ENCODE measurements at regions not wholly inside any gene's neighbourhood (a gene's known extent, or its start where the extent isn't known, plus 50 kb on each side); places are given as distances from the start of the nearest gene placed in this dataset.

GRCh38 chr16:14331020-14331419 is 259.9 kb downstream of the MRTFB start:
- H3K9me3 ChIP-seq: peaks cover 0 to 6% (median 0%) of the 10 kb centered on the region in 4 donors
- no peak for DNase-seq (ENCODE audit: low spot score in 2 of 2)
- no peak overlapping the region for H3K27ac ChIP-seq
- TF ChIP-seq EP300 (IDR thresholded peaks at IDR 0.05) (no peak), POLR2A (IDR thresholded peaks at IDR 0.05) (no peak)
- TF ChIP-seq, protein P1, sequence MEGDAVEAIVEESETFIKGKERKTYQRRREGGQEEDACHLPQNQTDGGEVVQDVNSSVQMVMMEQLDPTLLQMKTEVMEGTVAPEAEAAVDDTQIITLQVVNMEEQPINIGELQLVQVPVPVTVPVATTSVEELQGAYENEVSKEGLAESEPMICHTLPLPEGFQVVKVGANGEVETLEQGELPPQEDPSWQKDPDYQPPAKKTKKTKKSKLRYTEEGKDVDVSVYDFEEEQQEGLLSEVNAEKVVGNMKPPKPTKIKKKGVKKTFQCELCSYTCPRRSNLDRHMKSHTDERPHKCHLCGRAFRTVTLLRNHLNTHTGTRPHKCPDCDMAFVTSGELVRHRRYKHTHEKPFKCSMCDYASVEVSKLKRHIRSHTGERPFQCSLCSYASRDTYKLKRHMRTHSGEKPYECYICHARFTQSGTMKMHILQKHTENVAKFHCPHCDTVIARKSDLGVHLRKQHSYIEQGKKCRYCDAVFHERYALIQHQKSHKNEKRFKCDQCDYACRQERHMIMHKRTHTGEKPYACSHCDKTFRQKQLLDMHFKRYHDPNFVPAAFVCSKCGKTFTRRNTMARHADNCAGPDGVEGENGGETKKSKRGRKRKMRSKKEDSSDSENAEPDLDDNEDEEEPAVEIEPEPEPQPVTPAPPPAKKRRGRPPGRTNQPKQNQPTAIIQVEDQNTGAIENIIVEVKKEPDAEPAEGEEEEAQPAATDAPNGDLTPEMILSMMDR (IDR thresholded peaks at IDR 0.05): no peak
- peaks cover 0 to 12% (median 0%) of the 10 kb centered on the region in 3 donors for H3K36me3 ChIP-seq
- H3K4me1 ChIP-seq: peaks cover 0 to 7% (median 0%) of the 10 kb centered on the region in 4 donors
- WGBS, 2 donors: 69 to 93% methylated on average over 2 of the region's 2 CpGs
- no peaks in the 10 kb centered on the region for H3K27me3 ChIP-seq
- no peak overlapping the region for H3K4me3 ChIP-seq

DNA sequence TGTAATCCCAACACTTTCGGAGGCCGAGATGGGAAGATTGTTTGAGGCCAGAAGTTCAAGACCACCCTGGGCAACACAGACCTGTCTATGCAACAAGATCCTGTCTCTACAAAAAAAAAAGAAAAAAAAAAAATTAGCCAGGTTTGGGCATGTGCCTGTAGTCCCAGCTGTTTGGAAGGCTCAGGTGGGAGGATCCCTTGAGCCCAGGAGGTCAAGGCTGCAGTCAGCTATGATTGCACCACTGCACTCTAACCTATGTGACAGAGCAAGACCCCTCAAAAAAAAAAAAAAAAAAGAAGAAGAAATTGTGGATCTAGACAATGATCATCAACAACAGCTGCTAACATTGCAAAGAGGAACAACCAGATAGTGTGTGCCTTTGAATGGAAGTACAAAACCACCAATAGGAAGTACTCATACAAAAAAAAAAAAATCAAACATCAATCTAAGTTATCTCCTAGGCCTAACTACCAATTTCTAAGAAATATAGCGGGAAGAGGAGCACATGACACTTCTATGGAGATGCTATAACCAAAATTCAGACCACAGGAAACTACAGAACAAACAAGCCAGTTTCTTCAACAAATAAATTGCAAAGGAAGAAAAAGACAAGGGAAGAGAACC is 258.7 kb downstream of the MRTFB start:
- 90 to 93% methylated on average over 3 of the region's 3 CpGs for WGBS, 2 donors
- Histone ChIP-seq H3K27me3 (no peaks in the 10 kb centered on the region), H3K27ac (no peak overlapping the region), H3K4me1 (peaks cover 0 to 3% (median 0%) of the 10 kb centered on the region in 4 donors), H3K36me3 (peaks cover 0 to 12% (median 0%) of the 10 kb centered on the region in 3 donors), H3K9me3 (no peaks in the 10 kb centered on the region), H3K4me3 (no peak overlapping the region)
- no peak for DNase-seq (ENCODE audit: low spot score in 2 of 2)
- TF ChIP-seq, protein P1 (IDR thresholded peaks at IDR 0.05): no peak
- TF ChIP-seq EP300 (IDR thresholded peaks at IDR 0.05): no peak
- no peak for TF ChIP-seq POLR2A (IDR thresholded peaks at IDR 0.05)

DNA sequence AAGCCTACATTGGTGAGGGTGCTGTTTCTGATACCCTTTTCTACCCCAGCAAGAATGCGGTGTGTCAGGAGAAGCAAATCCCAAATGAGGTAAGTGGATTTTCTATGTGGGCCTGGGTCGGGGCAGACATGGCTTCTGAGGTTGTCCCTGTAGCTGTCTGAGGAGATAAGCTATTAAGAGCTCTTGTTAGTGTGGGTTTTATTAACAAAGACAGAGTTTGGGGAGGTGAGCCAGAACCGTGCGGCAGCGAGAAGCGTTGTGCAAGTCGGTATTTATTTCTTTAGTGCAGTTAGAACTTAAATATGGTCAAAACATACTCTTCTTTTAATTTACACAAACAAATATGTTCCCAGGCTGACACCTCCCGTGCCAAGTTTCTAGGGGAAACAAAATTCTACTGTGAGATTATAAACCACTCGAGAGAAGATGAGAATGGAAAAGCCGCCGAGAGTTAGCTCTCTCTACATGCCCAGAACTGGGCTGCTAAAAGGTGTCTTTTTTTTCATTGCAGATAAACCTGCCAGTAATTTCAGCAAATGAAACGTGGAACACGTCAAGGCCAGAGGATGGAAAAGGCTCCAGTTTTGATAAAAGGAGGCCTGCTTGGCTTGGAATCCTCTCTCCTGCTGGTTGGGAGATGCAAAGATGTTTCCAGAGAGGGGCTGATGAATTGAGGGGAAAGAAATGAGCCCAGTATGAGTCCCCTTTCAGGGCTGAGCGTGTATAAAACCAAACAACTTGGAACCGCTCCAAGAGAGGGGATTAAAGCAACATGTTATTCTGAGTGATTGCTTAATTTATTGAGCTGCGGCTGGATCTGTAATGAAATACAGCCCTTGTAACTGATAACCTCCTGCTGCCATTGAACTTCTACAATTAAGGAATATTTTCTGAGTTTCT is 254.6 kb downstream of the MRTFB start:
- WGBS, 2 donors: 77 to 80% methylated on average over 16 of the region's 16 CpGs
- Histone ChIP-seq H3K27me3 (no peaks in the 10 kb centered on the region), H3K4me1 (no peaks in the 10 kb centered on the region), H3K9me3 (no peaks in the 10 kb centered on the region), H3K27ac (no peak overlapping the region), H3K4me3 (no peak overlapping the region), H3K36me3 (peaks cover 0 to 12% (median 0%) of the 10 kb centered on the region in 3 donors)
- no peak for TF ChIP-seq EP300 (IDR thresholded peaks at IDR 0.05)
- TF ChIP-seq, protein P1 (IDR thresholded peaks at IDR 0.05): no peak
- TF ChIP-seq POLR2A (IDR thresholded peaks at IDR 0.05): no peak
- no peak for DNase-seq (ENCODE audit: low spot score in 2 of 2)

DNA sequence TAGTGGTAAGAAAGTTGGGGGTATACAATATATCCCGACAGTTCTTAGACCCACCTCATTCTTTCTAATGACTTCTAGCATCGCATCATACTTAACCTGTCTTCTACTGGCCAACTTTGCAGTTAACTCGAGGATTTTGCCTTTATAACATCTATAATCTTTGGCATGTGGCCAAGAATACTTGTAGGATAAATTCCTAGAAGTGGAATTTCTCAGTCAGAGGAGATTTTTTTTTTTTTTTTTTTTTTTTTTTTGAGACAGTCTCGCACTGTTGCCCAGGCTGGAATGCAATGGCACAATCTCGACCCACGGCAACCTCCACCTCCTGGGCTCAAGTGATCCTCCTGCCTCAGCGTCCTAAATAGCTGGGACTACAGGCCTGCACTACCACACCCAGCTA is 253.5 kb downstream of the MRTFB start:
- WGBS, 2 donors: 41 to 50% methylated on average over 7 of the region's 7 CpGs
- Histone ChIP-seq H3K9me3 (no peaks in the 10 kb centered on the region), H3K27me3 (no peaks in the 10 kb centered on the region), H3K36me3 (peaks cover 0 to 12% (median 0%) of the 10 kb centered on the region in 3 donors), H3K27ac (no peak overlapping the region), H3K4me3 (no peak overlapping the region), H3K4me1 (no peaks in the 10 kb centered on the region)
- DNase-seq (ENCODE audit: low spot score in 2 of 2): no peak
- TF ChIP-seq EP300 (IDR thresholded peaks at IDR 0.05): no peak

GRCh38 chr16:14322186-14322585 is 251.1 kb downstream of the MRTFB start:
- Histone ChIP-seq H3K4me3 (no peak overlapping the region), H3K4me1 (no peaks in the 10 kb centered on the region), H3K27me3 (no peaks in the 10 kb centered on the region), H3K27ac (no peak overlapping the region), H3K36me3 (no peaks in the 10 kb centered on the region), H3K9me3 (no peaks in the 10 kb centered on the region)
- 84 to 86% methylated on average over 9 of the region's 9 CpGs for WGBS, 2 donors
- no peak for DNase-seq (ENCODE audit: low spot score in 2 of 2)
- TF ChIP-seq, protein P1 (IDR thresholded peaks at IDR 0.05): no peak
- TF ChIP-seq POLR2A (IDR thresholded peaks at IDR 0.05) (no peak), EP300 (IDR thresholded peaks at IDR 0.05) (no peak)

Measured in tibial nerve (tissue), 4 donors.